ENCODE measurements at regions not wholly inside any gene's neighbourhood (a gene's known extent, or its start where the extent isn't known, plus 50 kb on each side); places are given as distances from the start of the nearest gene placed in this dataset.

DNA sequence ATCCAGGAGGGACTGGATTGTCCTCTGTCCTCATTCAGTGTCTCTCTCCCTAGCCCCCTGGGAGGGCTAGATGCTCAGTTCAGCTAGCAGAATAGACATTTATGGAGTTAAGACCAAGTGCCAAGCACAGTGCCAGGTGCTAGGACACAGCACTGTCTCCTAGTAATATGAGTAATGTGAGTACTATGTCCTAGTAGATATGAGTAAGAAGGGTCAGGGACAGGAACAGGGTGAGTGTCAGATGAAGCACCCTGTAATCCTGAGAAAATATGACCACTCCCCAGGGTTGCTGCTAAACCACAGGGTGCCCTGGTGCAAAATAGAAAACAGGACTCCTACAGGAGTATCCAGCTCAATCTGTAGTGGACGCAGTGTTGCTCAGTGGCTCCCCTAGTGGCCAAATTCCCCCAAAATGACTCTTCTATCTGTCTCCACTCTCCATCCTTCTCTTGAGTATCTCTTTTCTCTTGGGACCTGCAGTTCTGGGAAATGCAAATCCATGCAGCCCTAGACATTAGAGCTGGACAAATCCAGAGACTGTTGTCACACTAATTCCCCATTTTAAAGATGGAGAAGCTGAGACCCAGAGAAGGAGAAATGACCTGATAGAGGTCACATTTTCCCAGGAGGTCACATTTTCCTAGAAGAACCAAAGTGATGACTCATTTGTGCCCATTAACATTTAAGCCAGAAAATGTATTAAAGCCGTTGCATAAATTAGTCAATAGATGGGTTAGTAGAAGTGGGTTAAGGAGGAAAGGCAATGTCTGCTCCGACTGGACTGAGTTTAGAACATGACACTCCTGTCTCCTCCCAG is 214.3 kb downstream of the NXPE2 start:
- no peak overlapping the region for H3K9ac ChIP-seq (ENCODE audit: low read length)
- RAD21 ChIA-PET (ENCODE audit: low non-redundant PET in 1 of 2, low total read pairs in 2 of 2, uncharacterized antibody in 2 of 2, unreplicated experiment in 2 of 2), result no interaction called here
- intact Hi-C loops (cut with micrococcal nuclease), result no loop called here
- no peak overlapping the region for H3K4me3 ChIP-seq (replicated peaks in 1 of 2; ENCODE audit: low read depth in 1 of 2, low read length in 2 of 2)
- H3K27me3 ChIP-seq (ENCODE audit: insufficient read depth, low read length), result no peaks in the 10 kb centered on the region
- no peaks in the 10 kb centered on the region for H3K79me2 ChIP-seq (ENCODE audit: insufficient read depth, low read length)
- CTCF ChIA-PET, result no interaction called here
- DNase-seq (ENCODE audit: low read depth, low spot score), result no peak
- H3K9me3 ChIP-seq (ENCODE audit: control insufficient read depth in 1 of 2, insufficient read depth in 1 of 2, low read depth in 1 of 2, low read length in 2 of 2), result peaks cover 0 to 4% of the 10 kb centered on the region in 2 experiments; a peak in 2 of 4 replicates
- TF ChIP-seq SIN3A (IDR thresholded peaks at IDR 0.05; ENCODE audit: low read depth), result no peak
- TF ChIP-seq, protein P1, sequence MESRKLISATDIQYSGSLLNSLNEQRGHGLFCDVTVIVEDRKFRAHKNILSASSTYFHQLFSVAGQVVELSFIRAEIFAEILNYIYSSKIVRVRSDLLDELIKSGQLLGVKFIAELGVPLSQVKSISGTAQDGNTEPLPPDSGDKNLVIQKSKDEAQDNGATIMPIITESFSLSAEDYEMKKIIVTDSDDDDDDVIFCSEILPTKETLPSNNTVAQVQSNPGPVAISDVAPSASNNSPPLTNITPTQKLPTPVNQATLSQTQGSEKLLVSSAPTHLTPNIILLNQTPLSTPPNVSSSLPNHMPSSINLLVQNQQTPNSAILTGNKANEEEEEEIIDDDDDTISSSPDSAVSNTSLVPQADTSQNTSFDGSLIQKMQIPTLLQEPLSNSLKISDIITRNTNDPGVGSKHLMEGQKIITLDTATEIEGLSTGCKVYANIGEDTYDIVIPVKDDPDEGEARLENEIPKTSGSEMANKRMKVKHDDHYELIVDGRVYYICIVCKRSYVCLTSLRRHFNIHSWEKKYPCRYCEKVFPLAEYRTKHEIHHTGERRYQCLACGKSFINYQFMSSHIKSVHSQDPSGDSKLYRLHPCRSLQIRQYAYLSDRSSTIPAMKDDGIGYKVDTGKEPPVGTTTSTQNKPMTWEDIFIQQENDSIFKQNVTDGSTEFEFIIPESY (IDR thresholded peaks at IDR 0.05; ENCODE audit: extremely low read depth, insufficient replicate concordance, low read length), result no peak
- TF ChIP-seq, protein P2, sequence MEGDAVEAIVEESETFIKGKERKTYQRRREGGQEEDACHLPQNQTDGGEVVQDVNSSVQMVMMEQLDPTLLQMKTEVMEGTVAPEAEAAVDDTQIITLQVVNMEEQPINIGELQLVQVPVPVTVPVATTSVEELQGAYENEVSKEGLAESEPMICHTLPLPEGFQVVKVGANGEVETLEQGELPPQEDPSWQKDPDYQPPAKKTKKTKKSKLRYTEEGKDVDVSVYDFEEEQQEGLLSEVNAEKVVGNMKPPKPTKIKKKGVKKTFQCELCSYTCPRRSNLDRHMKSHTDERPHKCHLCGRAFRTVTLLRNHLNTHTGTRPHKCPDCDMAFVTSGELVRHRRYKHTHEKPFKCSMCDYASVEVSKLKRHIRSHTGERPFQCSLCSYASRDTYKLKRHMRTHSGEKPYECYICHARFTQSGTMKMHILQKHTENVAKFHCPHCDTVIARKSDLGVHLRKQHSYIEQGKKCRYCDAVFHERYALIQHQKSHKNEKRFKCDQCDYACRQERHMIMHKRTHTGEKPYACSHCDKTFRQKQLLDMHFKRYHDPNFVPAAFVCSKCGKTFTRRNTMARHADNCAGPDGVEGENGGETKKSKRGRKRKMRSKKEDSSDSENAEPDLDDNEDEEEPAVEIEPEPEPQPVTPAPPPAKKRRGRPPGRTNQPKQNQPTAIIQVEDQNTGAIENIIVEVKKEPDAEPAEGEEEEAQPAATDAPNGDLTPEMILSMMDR (IDR thresholded peaks at IDR 0.05 in 2 of 3, conservative IDR thresholded peaks at IDR 0.05 in 1 of 3; ENCODE audit: borderline replicate concordance in 1 of 3, insufficient read depth in 1 of 3, low read depth in 2 of 3, low read length in 2 of 3), result peak in 2 of 3 experiments; percentile 60; a peak in 4 of 6 replicates
- no TSS peak for BruUV-seq (replicated peaks)
- H3K4me2 ChIP-seq (ENCODE audit: low read length), result no peak overlapping the region
- H3K9me2 ChIP-seq (ENCODE audit: insufficient read depth), result no peaks in the 10 kb centered on the region
- no peak overlapping the region for H2AFZ ChIP-seq (ENCODE audit: low read depth, low read length, poor library complexity, severe bottlenecking)
- no peaks in the 10 kb centered on the region for H3K36me3 ChIP-seq (ENCODE audit: control insufficient read depth in 1 of 2, insufficient read depth in 2 of 2, low read length in 2 of 2)
- no peak overlapping the region for H3K27ac ChIP-seq (ENCODE audit: low read depth, low read length)
- H4K20me1 ChIP-seq (ENCODE audit: insufficient read depth), result no peaks in the 10 kb centered on the region
- H3K4me1 ChIP-seq (ENCODE audit: control insufficient read depth in 1 of 2, insufficient read depth in 2 of 2, low read length in 2 of 2), result no peaks in the 10 kb centered on the region
- no peak for ATAC-seq
- POLR2A ChIA-PET, result no interaction called here

Data from HCT116 (cell line).